ENCODE measurements at regions not wholly inside any gene's neighbourhood (a gene's known extent, or its start where the extent isn't known, plus 50 kb on each side); places are given as distances from the start of the nearest gene placed in this dataset.

- DNase-seq: no peak
These were observed 325.7 kb upstream of the BTBD3 start for GRCh38 chr20:11591965-11592364.

GRCh38 chr20:11604339-11604738 lies 313.4 kb upstream of the BTBD3 start:
- DNase-seq: no peak

DNA sequence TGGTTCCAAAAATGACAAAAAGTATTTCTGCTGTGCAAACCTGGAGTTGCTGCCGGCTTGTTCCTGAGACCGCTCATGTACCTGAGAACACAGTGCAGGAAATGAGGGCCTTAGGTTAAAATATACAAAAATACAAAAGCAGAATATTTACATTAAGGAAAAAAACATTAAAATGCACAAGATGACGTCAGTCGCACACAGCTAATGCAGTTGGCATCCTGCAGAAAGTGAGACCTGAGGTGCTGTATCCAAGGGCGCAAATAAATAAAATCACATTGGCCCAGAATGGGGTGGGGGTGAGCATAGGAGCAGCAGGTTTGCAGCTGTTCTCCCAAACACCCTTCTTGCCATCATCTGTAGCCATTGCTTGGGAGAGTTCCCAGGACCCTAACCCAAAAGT lies 310.6 kb upstream of the BTBD3 start:
- no peak for DNase-seq

DNA sequence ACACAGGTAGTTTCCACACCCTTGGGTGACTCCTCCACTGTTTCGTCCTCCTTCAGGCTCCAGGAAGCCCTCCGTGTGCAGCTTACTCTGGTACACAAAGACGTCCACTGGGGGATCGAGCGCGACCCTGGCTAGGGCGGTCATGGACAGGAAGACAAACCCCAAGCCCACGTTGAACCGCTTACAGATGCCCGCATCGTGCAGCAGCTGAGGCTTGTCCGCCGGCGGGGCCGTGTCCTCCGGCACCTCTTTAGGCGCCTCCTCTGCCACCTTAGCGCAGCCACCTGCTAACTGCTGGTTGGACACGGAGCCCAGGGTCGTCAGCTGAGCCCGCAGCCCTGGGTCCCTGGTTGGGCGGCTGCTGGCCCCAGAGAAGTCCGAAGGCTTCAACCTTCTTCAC lies 309.0 kb upstream of the BTBD3 start:
- no peak for DNase-seq

DNA sequence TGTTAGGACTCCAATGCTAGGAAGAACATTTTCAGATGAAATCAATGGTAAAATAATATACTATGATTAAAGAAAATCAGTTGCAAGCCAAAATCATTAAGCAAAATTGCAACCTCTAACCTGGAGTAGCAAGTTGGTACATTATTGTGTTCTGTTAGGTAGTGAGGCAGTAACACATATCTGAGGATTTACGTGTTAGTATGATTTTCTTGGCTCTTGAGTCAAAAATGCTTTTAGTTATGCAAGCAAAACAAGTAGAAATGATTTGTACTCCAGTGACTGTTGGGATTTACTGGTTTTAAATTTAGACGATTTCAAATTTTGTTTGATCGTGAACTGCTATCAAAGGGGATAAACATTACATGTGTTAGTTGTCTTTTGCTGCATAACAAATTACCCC lies 293.0 kb upstream of the BTBD3 start:
- DNase-seq: no peak

GRCh38 chr20:11626551-11626950 lies 291.1 kb upstream of the BTBD3 start:
- no peak for DNase-seq

DNA sequence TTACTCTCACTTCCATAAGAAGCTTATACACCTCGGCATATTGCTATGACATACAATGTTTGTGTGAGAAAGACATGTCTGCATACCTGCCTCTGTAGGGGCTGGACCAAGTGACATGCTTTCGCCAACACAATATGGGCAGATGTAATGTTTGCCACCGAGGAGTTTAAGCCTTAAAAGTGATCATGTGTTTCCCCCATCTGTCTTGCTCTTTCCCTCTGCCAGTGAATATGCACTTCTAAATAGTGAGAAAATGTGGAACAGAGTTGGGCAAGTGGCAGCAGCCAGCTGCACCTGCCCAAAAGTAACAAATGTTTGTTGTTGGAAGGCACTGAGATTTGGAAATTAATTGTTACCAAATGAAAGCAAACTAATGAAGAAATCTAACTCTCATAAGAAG lies 274.8 kb upstream of the BTBD3 start:
- DNase-seq: no peak

DNA sequence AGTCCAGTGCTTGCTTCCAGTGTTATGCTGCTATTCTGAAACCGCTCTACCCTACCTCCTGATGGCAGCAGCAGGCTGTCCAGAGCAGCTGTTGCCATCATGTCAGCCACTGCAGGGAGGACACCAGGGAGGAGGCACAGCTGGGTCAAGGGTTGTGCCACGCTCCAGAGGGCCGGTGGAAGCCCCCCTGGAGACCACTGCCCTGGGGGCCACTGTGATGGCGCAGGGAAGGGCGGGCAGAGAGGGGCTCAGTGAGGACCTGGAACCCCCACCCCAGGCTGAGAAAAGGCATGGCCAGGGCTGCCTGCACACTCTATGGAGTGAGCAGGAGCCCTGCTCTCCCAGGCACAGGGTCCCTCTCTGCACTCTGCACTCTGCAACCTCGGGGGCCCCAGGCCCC lies 271.3 kb upstream of the BTBD3 start:
- no peak for DNase-seq

- DNase-seq: no peak
These were observed 267.1 kb upstream of the BTBD3 start for GRCh38 chr20:11650566-11650965.

DNA sequence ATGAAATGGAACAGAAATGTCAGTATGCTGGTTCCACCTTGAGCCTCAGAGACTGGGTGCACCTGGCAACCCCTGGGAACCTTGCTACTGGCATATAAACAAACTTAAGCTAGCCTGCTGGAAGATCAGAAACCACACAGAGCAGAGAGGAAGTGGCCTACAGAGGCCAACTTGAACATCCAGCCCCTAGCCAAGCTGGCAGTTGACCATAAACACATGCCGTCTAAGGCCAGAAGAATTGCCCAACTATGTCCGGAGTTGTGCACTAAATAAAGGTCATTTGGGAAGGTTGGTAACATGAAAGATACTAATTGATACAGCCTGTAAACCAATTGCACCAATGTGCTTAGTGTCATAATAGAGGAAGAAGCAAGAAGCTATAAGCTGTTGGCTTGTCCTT lies 266.6 kb upstream of the BTBD3 start:
- DNase-seq: no peak

GRCh38 chr20:11651647-11652046 lies 266.0 kb upstream of the BTBD3 start:
- no peak for DNase-seq

DNA sequence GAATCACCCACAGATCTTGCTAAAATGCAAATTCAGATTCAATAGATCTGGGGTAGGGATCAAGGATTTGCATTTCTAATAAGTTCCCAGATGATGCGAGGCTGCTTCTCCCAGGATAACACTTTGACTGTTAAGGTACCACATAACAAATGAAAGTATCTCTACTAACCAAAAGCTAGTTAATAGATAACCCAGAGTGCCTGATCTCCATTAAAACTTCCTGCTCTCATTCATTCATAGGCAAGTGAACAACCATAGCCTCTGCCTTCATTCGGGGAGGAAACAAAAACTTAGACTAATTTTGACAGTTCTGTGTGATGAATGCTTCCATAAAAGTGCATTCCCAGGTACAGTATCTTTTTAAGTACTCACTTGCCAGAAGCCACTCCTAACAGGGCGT lies 265.6 kb upstream of the BTBD3 start:
- no peak for DNase-seq

DNA sequence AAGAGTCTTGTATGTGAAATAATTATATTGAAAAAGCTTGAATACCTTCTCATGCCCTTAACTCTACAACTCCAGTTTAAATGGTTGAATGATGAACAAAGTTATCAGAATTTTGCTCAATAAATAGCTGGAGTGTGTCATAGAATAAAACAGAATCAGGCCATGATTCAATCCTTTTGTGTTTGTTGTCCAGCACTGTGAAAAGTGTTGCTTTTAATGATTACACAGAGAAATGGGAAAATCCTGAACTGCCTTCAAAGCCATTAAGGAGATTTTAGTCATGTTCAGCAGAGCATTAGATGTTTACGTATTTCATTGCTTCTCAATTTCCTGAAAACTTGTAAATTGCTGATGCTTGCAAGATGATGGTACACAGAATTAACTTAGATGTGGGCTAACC lies 262.9 kb upstream of the BTBD3 start:
- no peak for DNase-seq

DNA sequence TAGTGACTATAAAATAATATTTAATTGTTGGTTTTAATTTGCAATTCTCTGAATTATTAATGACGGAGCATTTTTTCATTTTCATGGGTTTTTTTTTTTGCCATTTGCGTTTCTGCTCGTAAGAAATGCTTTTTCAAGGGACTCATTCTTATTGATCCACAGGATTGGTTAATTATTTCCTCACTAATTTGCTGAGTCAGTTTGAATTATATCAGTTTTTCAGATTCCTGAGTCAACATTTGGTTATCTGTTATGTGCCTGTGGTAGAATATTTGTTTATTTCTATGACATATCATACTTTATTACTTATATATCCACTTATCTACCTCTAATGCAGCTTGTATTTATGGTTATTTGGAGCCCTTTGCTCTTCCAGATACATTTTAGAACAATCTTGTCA lies 257.0 kb upstream of the BTBD3 start:
- no peak for DNase-seq

DNA sequence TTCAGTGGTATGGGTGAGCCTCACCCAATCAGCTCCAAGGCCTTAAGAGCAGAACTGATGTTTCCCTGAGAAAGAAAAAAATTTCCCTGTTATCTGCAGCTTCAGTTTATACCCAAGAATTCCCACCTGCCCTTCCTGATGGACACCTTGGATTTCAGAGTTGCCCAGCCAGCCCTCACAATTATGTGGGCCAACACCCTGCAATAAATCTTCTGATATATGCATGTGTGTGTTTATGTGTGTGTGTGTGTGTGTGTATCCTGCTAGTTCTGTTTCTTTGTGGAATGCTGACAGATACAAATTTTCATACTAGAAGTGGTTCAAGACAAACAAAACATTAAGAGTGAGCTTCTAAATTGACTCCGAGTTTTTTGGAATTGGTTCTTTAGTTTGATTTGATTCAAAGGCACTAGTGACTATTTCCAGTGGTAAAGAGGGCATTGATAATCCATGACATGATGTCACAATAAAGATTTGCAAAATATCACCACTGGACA lies 246.6 kb upstream of the BTBD3 start:
- DNase-seq: no peak

- no peak for DNase-seq
These were observed 244.7 kb upstream of the BTBD3 start for GRCh38 chr20:11672959-11673358.

DNA sequence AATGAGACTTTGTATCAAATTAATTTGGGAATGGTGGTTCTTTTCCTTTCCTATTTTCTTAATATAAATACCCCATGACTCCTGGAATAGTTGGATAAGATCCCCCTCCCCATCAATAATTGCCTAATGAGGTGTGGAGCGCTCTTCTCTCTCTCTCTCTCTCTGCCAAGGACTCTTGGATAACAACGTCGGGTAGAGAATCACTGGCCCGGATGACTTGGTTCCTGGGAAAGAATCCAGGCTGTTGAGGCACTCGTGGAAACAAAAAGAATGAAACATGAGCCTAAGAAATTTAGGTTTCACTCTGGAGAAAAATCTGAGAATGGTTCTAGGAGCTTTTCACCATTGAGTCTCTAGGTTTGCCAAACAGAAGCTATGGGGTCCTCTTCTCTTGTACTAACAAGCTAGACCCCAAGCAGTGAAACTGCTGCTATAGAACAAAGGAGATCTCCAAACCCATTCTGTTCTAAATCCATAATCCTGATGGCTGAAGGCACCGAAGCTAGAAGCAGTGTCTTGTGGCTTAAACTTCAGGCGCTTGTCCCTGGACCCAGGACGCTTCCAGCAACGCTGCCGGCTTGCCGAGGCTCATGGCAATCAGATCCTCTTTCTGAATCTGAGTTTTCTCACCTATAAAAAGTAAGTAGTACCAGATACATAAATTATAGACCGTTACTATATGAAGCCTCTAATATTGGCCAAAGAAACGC lies 241.6 kb upstream of the BTBD3 start:
- no peak for DNase-seq

DNA sequence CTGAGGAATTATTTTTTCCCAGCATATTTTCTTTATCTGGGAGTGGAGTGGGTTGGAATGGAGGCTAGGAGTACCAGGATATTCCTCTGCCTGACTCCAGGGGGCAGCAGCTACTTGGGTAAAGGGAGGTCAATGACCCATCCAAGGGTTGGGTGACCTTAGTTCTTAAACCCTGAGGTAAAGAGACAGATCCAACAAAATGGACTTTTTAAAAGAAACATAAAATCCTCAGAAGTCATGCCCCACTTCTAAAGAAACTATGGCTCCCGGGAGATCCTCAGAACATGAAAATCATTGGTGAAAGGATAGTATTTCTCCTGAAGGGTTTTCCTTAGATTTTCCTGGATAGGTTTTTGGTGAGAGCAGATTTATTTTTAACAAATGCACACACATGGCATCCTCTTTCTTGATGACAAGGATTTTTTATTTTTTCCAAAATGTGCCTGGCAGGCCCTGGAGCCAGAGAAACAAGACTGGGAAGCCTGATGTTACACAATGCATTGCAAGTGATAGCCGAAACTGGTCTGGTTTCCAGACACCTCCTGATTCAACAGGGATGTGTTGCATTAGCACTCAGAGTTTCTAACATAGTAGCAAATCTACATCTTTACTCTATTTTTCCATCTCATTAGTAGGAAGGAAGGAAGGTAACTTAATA lies 240.9 kb upstream of the BTBD3 start:
- DNase-seq: no peak

DNA sequence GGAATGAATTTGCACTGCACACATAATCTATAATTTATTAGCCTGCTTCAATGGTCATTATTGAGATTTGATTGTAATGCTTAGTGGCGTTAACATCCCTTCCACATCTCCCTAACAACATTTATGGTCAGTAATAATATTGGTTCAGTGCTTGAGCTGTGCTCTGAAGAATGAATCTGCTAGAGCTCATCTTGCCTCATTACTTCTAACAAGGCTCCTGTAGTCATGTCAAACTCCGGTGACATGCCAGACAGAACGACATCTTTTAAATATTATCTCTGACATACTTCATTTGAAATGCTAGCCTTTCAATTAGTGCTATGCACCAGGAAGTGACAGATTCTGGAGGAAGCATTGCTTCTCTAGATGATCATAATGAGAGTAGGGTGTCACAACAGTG lies 240.3 kb upstream of the BTBD3 start:
- no peak for DNase-seq

DNA sequence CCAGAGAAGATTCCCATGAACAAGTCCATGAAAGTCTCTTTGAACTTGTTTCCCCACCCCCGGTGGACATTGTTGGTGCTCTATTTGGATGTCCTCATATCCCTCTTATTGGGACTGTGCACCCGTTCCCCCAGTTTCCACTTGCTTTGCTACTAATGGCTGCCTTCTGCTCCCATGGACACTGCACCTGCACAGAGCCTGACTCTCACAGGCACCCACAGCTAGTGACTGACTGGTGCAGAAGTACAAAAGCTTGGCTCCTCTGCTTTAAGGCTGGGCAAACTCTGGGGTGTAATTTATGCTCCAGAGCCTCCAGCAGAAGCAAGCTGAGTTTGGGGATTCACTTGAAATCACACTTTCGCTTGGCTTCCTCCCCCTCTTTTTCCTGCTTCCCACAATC lies 239.9 kb upstream of the BTBD3 start:
- no peak for DNase-seq

GRCh38 chr20:11682285-11682684 lies 235.4 kb upstream of the BTBD3 start:
- no peak for DNase-seq

GRCh38 chr20:11686195-11686594 lies 231.5 kb upstream of the BTBD3 start:
- DNase-seq: no peak

GRCh38 chr20:11686820-11687543 lies 230.7 kb upstream of the BTBD3 start:
- no peak for DNase-seq

Measured in left kidney (tissue), 1 donor.